Pons (tissue), 1 donor: ENCODE measurements at regions not wholly inside any gene's neighbourhood (a gene's known extent, or its start where the extent isn't known, plus 50 kb on each side); places are given as distances from the start of the nearest gene placed in this dataset.
"Not testable (repeated sequence)": the region's sequence is repeated elsewhere in the genome, so short reads cannot be mapped to it uniquely, and the experiment has no call there.

Experiments
- DNase-seq: peaks from one replicate; pipeline ENCODE4 v3.0.0-alpha.2; 2016; ENCODE audit warnings: low spot score

DNA sequence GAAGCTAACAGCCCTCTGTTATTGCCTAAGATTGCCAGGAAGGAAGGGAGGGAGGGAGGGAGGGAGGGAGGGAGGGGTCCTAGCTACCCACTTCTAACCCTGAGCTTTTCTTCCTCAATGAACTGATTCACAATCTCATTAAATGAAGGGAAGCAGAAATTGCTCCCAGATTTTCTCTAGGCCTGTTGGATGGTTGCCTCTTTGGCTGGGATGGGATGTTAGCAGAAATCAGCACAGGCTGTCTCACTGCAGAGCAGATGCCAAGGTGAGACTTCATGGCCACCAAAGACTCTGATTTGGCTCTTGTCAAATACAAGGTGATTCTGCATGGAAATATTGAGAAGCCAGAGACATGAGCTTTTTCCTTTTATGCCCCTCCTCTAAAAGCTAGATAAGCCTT lies 578.6 kb downstream of the ACTL7B start:
- DNase-seq = no peak

DNA sequence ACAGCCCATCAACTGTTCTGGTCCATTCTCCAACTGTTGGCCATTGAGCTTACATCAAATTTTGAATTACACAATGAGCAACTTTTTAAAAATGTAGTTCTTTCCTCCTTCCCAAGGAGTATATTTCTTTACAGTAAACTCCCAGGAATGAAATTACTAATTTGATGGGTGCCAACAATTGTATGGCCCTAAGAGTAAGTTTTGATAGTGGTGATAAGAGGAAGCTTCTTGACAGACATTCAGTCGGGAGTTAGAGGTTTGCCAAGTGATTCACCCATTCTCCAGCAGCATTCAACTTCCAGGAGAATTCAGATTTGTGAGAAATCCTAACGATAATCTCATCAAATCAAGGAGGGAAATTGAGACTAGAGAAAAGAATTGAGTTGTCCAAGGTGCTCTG lies 579.9 kb downstream of the ACTL7B start:
- DNase-seq = no peak

DNA sequence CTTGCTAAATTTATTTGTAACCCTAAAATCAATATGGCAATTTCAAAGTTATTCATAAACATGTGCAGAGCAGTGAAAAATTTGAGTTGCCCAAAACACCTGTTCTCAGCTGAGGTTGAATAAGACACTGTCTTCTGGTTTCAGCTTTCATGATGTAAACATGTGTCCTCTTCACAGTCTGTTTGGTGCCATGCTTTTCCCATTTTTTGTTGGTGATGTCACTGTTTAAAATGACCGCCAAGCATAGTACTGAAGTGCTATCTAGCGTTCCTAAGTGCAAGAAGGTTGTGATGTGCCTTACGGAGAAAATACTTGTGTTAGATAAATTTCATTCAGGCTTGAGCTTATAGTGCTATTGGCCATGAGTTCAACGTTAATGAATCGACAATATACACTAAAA lies 580.8 kb downstream of the ACTL7B start:
- no peak for DNase-seq

DNA sequence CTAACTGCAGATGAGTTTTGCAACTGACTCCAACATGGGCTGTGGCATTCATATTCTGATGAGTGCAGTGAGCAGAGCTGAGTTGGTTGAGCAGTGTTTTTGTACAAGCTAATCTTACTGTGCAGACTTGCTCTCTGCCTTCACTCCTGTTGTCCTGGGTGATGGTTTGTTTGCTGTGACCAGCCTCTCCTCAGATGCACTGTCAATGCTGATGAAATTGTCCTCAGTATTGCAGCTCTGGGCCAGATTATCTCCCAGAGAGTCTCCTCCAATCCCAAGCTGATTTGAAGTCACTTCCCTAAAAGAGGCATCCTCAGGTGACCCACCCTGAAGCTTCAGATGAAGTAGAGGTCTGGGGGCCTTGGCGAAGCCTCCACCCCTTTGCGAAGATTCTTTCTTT lies 581.8 kb downstream of the ACTL7B start:
- DNase-seq = no peak

DNA sequence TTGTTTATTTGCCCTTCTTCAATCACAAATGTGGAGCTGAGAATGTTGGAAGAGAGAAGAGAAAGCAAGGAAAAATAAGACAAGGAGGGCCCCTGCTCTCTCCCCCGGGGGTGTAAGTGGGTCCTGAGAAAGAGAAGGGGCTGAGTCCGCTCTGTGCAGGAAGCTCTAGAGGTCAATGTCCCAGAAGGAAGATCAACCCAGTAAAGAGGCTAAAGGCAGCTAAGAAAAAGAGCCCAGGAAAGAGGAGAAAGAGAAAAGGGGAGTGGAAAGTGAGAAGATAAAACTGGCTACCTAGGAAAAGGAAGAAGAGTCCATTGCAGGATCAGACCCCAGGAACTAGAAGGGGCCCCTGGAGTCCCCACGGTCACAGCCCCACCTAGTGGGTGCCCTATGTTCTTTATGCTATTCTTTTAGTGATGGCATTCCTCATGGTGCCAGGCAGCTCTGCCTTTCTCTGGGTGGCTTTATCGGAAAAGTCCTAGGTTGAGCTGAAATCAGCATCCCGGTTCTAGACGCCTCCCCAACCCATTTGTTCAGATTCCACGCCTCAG lies 583.4 kb downstream of the ACTL7B start:
- peak; percentile 73 for DNase-seq

DNA sequence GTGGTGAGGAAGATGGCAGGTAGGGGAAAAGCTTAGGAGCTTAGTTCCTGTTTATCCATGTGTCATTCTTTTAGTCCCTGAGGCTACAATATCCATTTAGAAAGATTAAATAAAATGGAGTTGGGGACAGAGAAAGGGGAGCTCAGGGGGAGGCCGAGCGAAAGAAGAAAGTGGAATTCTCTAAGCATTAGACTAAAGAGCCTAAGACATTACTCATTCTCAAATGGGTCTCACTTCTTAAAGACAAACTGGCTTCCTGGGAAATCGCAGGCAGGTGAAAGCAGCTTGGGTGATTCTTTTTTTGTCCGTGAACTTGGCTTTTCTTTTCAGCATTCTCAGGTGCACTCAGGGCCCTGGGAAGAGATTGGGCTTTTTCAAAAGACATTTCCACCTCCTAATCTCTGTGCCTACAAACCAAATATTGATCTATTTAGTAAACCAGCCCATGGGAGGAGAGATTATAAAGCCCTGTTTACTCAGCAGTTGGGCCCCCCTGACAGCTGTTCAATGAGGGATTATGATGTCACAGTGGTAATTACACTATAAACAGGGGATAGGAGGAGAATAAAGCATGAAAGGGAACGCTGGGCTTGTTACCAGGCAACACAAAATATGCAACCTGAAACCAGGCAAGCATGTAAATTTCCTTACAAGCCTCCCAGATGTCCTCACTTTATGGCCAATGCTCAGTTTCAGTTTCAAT lies 584.0 kb downstream of the ACTL7B start:
- DNase-seq = peak; percentile 20

DNA sequence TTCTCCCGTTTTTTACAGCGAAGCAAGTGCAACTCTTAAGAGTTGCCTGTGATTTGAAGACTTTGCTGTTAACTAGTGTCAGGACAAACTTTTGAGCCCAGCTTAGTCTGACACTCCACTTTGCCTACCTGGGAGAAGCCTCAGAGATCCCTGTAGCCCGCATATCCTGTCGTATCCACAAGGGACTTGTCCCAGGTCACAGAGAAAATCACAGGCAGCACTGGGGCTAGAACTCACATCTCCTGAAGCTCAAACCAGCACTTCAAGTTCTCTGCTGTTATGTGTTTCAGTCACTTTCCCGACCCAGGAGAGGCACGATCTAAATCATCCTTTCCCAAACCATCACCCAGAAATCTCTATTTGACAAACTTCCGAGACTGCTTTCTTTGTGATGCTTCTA lies 584.5 kb downstream of the ACTL7B start:
- no peak for DNase-seq

DNA sequence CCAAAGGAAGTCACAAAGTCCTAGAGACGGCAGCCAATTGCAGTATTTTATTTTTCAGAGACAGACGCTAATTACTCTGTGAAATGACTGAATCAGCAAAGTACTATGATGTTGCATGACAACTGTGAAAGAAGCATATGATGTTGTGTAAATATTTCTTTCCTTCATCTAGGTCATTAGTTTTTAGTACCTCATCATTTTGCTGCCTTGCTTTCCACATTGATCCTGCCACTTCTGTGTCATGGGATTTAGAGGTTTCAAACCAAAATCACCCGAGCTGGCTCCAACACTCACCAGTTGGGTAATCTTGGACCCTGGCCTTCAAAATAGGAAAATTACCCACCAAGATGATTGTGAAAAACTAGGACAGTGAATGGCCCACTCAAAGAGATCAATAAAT lies 585.2 kb downstream of the ACTL7B start:
- DNase-seq = no peak

DNA sequence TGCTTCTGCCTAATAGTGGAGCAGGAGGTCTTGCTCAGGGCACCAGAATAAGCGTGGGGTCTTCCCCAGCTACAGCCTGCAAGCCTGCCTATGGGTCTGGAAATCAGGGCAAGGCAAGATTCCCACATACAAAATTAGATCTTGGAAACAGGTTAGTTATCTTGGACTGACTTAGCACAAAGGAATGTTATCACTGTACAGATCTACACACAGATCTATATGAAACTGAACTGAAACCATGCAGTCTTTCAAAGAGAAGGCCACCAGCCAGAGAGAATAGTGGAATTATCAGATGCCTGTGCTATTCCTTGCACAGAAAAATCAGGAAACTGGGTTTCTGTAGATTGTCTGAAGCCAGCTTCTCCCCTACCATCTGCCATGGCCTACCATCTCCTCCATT lies 585.7 kb downstream of the ACTL7B start:
- DNase-seq = no peak

DNA sequence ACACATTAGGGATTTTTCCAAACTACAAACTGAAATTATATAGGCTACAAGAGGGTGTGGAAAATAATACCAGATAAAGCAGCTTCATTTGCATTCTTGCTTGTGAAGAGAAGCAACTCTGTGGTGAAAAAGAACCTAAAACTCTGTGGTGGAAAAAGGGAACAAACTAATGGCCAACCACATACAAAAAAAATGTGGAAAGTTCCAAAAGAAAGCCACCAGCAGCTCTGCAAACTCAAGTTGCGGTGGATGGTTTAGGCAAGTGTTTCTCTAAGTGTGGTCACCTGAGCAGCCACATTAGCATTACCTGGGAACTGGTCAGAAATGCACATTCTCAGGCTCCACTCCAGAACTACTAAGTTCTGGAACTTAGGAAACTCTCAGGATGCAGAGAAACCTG lies 586.4 kb downstream of the ACTL7B start:
- no peak for DNase-seq

DNA sequence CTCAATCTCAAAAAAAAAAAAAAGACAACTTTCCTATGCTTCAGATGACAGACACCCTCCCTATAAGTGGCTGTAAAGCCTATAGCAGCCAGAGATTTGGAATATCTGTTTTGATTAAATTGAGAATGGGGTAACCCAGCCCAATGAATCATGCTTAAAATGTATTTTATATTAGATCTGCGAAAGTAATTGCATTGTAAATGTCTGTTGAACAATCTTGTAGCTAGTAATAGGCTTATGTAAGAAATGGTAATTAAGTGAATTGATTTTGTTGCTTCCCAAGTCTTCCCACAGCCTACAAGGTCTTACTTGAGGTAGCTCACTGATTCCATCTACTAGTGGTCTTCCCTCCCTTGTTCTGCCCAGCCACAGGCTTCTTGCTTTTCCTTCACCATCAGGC lies 590.7 kb downstream of the ACTL7B start:
- no peak for DNase-seq

DNA sequence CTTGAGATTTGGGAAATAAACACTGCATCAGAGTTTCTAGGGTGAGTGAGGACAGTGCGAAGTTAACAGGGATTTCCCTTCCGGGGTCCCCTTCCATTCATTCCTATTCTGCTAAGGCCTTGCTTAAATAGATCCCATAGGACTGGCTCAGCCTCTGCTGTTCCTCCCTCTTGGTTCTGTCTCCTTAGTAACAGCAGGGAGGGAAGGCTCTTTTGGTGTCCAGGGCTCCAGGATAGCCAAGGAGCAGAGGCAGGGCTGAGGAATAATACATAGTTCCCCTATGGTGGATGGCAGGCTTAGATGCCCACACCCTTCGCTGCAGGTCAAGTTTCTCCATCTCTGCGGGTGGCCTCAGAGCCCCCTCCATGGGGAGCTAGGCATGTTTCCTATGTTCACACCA lies 591.7 kb downstream of the ACTL7B start:
- no peak for DNase-seq

DNA sequence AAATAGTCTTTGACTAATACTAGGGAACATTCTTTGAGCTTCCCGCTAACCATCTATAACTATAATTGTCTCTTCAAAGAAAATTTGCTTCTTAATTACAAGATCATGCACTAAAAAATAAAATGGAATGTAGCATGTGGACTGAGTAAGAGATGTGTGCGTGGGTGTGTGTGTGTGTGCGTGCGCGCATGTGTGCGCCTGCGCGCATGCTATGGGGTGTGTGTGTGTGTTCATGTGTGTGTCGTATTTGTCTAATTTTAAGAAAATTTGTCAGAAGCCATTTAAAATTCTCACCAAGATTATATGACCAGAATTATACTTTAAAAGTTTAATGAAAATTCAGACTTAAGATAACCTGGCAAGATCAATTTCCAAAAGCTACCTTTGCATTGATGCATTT lies 593.0 kb downstream of the ACTL7B start:
- DNase-seq = no peak

DNA sequence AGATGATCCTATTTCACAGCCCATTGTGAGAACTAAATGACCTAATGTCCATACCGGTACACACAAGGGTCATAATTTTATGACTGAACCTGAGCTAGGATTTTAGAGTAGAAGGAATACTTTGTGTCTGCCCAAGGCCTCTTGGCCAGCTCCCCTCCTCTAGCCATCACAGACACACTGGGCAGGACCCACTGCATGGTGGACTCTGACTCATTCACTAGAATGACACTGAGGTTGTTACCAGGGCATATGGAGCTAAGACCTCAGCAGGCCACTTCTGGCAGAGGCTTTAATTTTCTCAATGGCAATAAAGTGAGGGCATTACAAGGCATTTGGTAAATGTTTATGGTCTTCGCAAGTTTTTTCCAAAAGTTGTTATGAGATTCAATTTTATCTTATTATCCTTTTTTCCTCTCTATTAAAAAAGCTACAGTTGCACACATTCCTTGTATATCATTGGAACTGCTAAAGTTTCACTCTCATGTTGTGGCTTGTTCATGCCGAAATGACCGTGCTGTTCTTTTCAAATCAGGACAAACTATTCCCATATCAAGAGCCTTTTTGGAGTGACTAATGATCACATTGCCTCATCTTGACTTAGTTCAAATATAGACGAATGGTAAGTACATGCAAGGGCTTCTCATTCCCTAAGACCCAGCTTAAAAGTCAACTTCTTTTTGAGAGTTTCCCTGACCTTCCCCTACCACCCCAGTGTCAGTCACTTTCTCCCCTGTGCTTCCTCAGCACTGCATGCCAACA lies 595.7 kb downstream of the ACTL7B start:
- no peak for DNase-seq

DNA sequence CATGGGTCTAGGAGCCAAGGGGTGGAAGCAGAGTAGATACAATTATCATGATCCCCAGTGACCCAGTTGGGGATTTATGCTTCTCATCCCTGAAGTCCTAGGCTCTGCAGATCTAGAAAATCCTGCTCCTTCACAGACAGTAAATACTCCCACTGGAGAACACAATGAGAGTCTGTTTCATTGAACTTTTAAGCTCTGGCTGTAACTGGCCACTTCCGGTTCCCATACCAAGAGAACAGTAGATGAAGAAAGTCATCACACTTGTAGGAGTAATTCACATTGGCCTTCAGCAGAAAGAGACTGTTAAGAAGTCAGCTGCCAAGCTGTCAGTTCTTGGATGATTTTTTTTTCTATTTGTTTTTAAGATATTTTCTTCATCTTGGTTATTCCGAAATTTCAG lies 597.1 kb downstream of the ACTL7B start:
- peak; percentile 17 for DNase-seq

DNA sequence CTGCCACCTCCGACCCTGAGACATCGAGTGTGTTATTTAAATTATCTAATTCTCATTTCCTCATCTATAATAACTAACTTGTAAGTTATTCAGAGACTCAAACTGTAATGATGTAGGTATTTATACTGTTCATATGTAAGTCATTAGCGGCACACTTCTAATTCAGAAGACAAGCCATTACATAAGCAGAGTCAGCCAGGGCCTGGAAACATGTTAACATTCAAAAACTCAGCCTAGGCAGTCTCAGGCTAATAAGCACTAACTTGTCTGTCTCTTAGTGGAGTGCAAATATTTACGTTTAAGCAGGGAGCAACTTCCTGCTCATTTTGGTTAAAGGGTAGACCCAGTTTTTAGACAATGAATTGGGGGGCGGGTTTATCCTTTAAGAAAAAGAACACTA lies 598.4 kb downstream of the ACTL7B start:
- DNase-seq = no peak

DNA sequence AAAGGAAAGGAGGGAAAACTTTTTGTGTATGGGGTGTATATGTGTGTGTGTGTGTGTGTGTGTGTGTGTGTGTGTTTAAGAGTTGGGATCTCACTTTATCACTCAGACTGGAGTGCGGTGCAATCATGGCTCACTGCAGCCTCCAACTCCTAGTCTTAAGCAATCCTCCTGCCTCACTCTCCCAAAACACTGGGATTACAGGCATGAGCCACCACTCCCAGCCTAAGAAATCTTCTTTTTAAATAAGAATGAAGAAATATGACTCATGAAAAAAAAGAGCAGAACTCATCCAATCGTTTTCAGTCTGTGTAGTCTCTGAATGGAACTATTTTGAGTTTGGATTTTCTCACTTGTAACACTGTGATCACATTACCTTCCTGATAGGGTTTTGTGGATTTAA lies 601.5 kb downstream of the ACTL7B start:
- no peak for DNase-seq

DNA sequence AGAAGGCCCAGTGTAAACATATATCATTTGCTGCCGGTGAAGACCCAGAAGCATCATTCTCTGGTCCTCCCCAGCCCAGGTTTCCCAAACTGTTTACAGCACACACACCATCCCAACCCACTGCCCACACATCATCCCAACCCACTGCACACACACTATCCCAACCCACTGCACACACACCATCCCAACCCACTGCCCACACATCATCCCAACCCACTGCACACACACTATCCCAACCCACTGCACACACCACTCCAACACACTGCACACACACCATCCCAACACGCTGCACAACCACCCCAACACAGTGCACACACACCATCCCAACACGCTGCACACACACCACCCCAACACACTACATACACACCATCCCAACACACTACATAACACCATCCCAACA lies 608.4 kb downstream of the ACTL7B start:
- not testable (repeated sequence) for DNase-seq

DNA sequence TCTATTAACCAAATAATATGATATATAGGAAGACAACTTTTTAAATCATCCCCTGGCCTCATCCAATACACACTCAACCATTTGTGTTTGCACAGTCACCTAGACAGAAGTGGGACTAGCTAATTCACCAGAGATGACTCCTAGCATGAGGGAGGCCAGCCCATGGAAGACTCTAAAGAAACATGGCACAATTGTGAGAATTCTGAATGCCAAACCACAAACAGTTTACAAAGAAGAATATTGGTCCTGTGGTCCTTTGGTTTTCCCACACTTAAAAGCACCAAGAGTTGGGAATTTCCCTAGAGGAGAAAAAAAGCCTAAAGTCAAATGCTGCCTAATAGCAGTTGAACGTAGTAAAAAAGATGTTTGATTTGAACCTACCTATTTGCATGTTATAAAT lies 609.9 kb downstream of the ACTL7B start:
- no peak for DNase-seq

DNA sequence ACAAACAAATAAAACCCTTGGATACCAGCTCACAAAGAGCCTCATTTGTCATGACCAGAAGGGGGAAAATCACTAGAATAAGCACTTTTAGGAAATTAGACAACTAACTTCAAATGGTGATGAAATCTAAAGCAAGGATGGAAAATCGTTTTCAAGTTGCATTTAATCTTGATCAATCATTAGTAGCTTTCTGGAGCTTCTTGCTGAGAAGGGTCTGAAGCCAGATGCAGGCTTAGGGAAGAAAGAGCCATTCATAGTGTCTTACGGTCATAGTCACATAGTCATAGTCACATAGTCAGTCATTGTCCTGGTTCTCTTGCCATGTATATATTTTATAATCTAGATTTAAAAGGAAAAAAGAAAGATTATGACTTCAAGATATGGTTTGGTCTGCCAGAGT lies 610.5 kb downstream of the ACTL7B start:
- DNase-seq = peak; percentile 69

DNA sequence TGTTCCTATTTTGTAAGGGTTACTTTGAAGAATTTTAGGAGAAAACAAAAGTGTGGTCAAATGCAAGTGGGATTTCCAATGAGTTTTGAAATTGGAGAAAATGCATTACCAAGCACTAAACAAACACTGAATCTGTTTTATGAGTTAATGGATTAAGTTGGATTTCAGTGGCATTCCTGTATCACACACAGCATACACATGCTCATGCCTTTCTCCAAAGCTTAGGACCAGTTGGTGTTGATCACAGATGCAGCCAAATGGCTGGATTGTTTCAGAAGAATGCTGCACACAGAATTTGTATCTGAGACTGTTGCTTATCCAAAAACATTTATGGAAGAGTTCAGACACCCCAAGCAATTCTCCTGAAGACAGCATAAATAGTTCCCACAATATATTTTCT lies 611.1 kb downstream of the ACTL7B start:
- DNase-seq = peak; percentile 5

DNA sequence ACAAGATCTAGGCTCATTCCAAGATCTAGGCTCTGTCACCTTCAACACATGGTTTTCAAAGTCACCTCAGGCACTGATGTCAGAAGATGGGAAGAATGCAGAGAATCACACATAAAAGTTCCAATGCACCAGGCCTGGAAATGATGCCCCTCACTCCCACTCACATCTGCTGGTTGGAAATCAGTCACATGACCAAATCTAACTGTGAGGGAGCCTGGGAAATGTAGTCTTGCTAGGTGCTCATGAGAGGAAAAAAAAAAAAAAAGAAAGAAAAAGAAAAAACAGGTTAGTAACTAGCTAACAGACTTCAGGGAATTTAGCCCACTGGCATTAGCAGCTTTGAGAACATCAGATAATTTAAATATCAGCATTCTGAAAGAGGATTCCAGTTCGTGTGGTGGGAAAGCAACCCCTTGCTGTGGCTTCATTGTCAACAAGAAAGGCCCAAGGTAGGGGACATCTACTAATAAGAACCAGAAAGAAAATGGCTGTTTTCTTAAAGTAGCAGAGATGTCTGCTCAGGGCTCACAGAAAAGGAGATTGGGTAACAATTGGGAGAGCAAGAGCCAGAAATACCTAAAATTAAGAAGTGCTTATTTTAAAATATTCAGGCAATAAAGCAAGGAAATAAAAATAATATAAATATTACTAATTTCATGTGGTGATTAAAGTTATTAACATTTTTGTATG lies 614.3 kb downstream of the ACTL7B start:
- no peak for DNase-seq
